ENCODE measurements at regions not wholly inside any gene's neighbourhood (a gene's known extent, or its start where the extent isn't known, plus 50 kb on each side); places are given as distances from the start of the nearest gene placed in this dataset.
"Not testable (repeated sequence)": the region's sequence is repeated elsewhere in the genome, so short reads cannot be mapped to it uniquely, and the experiment has no call there.

DNA sequence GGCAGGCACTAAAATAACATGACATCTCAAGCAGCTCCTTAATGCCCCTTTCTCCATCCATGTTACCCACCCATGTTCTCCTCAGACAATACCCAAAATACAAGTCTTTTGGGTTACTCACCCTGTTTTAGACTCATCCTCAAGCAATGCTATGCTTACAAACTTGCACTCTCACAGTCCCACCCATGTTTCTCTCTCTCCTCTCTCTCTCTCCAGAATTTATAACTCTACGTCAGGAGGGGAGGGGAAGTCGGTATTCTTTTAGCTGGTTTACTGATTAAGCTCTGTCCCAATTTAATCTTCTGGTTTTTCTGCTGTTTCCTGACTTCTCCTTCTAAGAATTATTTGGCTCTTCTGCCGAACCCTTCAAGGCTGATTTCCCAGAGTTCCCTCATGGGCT lies 98.0 kb upstream of the NR5A2 start:
- no peak for DNase-seq (ENCODE audit: low spot score)
- H3K27ac ChIP-seq: no peak overlapping the region
- TF ChIP-seq, protein P1, sequence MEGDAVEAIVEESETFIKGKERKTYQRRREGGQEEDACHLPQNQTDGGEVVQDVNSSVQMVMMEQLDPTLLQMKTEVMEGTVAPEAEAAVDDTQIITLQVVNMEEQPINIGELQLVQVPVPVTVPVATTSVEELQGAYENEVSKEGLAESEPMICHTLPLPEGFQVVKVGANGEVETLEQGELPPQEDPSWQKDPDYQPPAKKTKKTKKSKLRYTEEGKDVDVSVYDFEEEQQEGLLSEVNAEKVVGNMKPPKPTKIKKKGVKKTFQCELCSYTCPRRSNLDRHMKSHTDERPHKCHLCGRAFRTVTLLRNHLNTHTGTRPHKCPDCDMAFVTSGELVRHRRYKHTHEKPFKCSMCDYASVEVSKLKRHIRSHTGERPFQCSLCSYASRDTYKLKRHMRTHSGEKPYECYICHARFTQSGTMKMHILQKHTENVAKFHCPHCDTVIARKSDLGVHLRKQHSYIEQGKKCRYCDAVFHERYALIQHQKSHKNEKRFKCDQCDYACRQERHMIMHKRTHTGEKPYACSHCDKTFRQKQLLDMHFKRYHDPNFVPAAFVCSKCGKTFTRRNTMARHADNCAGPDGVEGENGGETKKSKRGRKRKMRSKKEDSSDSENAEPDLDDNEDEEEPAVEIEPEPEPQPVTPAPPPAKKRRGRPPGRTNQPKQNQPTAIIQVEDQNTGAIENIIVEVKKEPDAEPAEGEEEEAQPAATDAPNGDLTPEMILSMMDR (conservative IDR thresholded peaks at IDR 0.05; ENCODE audit: low read depth): no peak
- POLR2A ChIA-PET (ENCODE audit: low non-redundant PET): no interaction called here
- CTCF ChIA-PET: no interaction called here

DNA sequence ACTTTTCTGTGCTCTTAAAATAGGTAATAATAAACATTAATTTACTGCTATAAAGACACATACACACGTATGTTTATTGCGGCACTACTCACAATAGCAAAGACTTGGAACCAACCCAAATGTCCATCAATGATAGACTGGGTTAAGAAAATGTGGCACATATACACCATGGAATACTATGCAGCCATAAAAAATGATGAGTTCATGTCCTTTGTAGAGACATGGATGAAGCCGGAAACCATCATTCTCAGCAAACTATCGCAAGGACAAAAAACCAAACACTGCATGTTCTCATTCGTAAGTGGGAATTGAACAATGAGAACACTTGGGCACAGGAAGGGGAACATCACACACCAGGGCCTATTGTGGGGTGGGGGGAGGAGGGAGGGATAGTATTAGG lies 97.4 kb upstream of the NR5A2 start:
- CTCF ChIA-PET; DNase-seq (ENCODE audit: low spot score); H3K27ac ChIP-seq; POLR2A ChIA-PET (ENCODE audit: low non-redundant PET): not testable (repeated sequence)

DNA sequence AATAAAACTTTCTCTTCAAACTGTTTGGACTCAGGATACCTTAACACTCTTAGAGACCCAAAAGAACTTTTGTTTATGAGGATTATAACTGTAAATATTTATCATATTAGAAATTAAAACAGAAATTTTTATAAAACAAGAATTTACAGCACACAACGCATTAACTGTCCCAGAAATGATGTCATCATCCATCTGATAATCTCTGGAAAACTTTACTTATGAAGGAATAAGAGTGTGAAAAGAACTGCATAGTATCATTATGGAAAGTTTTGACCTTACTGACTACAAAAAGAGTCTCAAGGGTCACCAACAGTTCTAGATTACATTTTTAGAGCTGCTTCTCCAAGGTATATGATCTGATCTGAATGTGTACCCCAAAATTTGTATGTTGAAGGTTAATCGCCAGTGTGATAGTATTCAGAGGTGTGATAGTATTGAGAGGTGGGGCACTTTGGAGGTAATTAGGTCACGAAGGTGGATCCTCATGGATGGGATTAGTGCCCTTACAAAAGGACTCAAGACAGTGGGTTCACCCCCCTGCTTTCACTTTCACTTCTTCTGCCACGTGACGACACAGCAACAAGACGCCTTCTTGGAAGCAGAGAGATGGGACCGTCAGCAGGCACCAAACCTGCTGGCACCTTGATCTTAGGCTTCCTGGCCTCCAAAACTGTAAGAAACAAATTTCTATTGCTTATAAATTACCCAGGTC lies 95.7 kb upstream of the NR5A2 start:
- TF ChIP-seq, protein P1 (conservative IDR thresholded peaks at IDR 0.05; ENCODE audit: low read depth): no peak
- POLR2A ChIA-PET (ENCODE audit: low non-redundant PET): no interaction called here
- CTCF ChIA-PET: no interaction called here
- H3K27ac ChIP-seq: no peak overlapping the region
- DNase-seq (ENCODE audit: low spot score): no peak

DNA sequence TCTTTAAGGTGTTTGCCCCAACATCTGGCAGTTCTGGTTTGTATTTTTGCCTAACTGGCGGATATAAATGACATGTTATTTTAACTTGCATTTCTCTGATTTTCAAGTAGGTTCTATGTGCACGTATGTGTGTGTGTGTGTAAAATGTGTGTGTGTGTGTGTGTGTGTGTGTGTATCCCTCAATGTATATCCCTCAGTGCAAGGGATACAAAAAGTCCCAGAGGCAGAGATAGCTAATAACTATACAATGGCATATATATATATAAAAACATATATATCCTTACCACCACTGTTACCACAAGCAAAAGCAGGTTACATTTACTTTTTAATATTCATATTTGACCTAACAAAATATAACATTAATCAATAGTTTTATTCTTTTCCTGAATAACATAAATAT lies 95.0 kb upstream of the NR5A2 start:
- POLR2A ChIA-PET (ENCODE audit: low non-redundant PET): no interaction called here
- DNase-seq (ENCODE audit: low spot score): no peak
- TF ChIP-seq, protein P1 (conservative IDR thresholded peaks at IDR 0.05; ENCODE audit: low read depth): no peak
- H3K27ac ChIP-seq: no peak overlapping the region
- CTCF ChIA-PET: no interaction called here

DNA sequence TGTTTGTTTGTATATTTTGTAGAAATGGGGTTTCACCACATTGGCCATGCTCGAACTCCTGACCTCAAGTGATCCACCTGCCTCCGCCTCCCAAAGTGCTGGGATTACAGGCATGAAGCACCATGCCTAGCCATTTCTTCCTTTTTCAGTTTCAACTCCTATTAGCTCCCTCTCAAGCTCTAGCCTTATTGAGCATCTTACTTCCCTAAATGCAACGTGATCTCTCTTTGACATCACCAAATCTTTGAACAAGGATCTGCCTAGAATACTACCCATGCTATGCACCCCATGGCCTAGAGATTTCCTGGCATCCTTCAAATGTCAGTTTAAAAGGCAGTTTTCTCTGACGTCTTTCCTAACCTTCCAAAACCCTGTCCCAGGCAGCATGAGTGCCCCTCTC lies 91.1 kb upstream of the NR5A2 start:
- no peak for DNase-seq (ENCODE audit: low spot score)
- TF ChIP-seq, protein P1 (conservative IDR thresholded peaks at IDR 0.05; ENCODE audit: low read depth): no peak
- ChIA-PET POLR2A (ENCODE audit: low non-redundant PET) (no interaction called here), CTCF (no interaction called here)
- H3K27ac ChIP-seq: no peak overlapping the region

DNA sequence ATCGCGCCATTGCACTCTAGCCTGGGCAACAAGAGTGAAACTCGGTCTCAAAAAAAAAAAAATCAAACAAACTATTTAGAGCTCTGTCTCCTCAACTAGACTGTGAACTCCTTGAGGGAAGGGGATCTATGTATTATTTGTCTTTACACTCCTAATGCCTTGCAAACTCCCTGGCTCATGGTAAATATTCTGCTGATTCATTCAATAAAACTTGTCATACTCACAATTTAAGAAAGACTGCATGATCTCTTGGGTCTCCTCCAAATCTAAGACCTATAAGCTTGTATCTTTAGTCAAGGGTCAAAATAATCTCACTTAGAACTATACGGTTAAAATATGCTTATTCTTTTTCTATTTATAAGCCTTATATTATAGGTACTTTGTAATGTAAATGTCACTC lies 90.3 kb upstream of the NR5A2 start:
- TF ChIP-seq, protein P1 (conservative IDR thresholded peaks at IDR 0.05; ENCODE audit: low read depth): no peak
- no peak for DNase-seq (ENCODE audit: low spot score)
- ChIA-PET POLR2A (ENCODE audit: low non-redundant PET) (no interaction called here), CTCF (interaction anchor here (0.6 to 1.0 kb wide), 3 partner anchors 10 to 1105 kb away, joined by 3 to 4 read pairs (median 3); no protein-coding TSS in a partner anchor)
- no peak overlapping the region for H3K27ac ChIP-seq

DNA sequence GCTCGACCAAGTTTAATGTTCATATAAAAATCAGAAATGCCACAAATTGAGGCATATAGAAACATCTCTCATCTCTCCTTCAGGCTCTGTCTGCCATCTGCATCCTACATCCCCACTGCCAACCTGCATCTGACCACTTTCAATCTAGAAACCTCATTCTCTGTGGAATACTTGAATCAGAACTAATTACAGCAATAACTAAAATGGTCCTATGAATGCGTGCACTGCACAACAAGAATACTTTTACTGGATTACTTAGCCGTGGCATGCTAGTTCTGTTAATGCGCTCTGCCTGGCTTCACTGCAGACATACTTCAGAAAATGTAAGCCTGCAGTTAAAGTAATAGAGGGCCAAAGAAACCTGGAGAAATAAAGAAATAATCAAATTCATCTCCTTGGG lies 89.8 kb upstream of the NR5A2 start:
- ChIA-PET POLR2A (ENCODE audit: low non-redundant PET) (no interaction called here), CTCF (interaction anchor here (0.6 to 1.0 kb wide), 3 partner anchors 10 to 1105 kb away, joined by 3 to 4 read pairs (median 3); no protein-coding TSS in a partner anchor)
- DNase-seq (ENCODE audit: low spot score): no peak
- H3K27ac ChIP-seq: no peak overlapping the region
- TF ChIP-seq, protein P1 (conservative IDR thresholded peaks at IDR 0.05; ENCODE audit: low read depth): no peak
